Lower leg skin (tissue), 4 donors: ENCODE measurements at regions not wholly inside any gene's neighbourhood (a gene's known extent, or its start where the extent isn't known, plus 50 kb on each side); places are given as distances from the start of the nearest gene placed in this dataset.

Experiments
- DNase-seq, 2 donors: peaks; one replicate each; pipeline ENCODE4 v3.0.0-alpha.2; 2019; ENCODE audit warnings: low spot score in 2 of 2
- H3K4me3 ChIP-seq: fragments of 200-600 bp; sonication (generic); 2 replicates; pipeline ENCODE4 v1.5.1; 2017; ENCODE audit warnings: mild to moderate bottlenecking, low read depth; ENCODE audit not compliant: poor library complexity, severe bottlenecking
- CTCF ChIP-seq, 3 donors: fragments of 450-650 bp; IDR thresholded peaks; one replicate each; pipeline ENCODE4 v1.5.1; 2016; ENCODE audit warnings: antibody characterized with exemption in 3 of 3, mild to moderate bottlenecking in 3 of 3, moderate library complexity in 2 of 3
- POLR2A ChIP-seq, 2 donors: fragments of 450-650 bp; IDR thresholded peaks; one replicate each; pipeline ENCODE4 v1.6.1; 2016 to 2017; ENCODE audit warnings: antibody characterized with exemption in 2 of 2, mild to moderate bottlenecking in 1 of 2, moderate library complexity in 1 of 2
- WGBS, 2 donors: methylation state at CpG; one replicate each; pipeline ENCODE4 v1.1.5; 2018; 5-methylcytosine and 5-hydroxymethylcytosine counted together
- intact Hi-C: fragments of 100-400 bp; cut with DNase I; formaldehyde crosslinking; loops from one replicate; pipeline ENCODE4 v1.15.0; 2023; ENCODE audit warnings: low total_unique reads

DNA sequence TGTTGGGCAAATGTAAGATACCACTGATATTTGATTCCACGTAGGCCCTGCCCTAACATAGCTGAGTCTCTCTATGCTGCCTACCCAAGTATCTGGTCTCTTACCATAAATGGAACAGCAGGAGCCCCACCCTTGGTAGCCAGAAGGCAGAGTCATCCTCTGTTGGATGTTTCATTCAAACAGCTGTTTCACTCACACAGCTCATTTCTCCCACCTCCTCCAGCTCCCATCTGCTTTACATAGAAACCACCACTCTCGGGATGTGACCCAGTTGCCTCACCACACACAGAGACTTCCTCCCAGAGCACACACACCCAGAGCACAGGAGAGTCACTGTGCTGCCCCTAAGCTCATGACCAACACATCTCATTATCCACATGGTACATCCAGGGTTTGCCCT, 165.3 kb downstream of the TMEM167A start:
- TF ChIP-seq POLR2A (IDR thresholded peaks at IDR 0.05): no peak
- no peak for TF ChIP-seq CTCF (IDR thresholded peaks at IDR 0.05)
- intact Hi-C loops: no loop called here
- no peak overlapping the region for H3K4me3 ChIP-seq
- DNase-seq: no peak
- 32 to 74% methylated on average over 2 of the region's 2 CpGs for WGBS, 2 donors

GRCh38 chr5:82910905-82911304, 166.3 kb downstream of the TMEM167A start:
- no peak for DNase-seq
- intact Hi-C loops: no loop called here

GRCh38 chr5:82910491-82910890, 166.7 kb downstream of the TMEM167A start:
- intact Hi-C loops: no loop called here
- 76 to 92% methylated on average over 2 of the region's 2 CpGs for WGBS, 2 donors
- no peak overlapping the region for H3K4me3 ChIP-seq
- TF ChIP-seq CTCF (IDR thresholded peaks at IDR 0.05) (no peak), POLR2A (IDR thresholded peaks at IDR 0.05) (no peak)
- no peak for DNase-seq

More at GRCh38 chr5:82910905-82911304, 166.3 kb downstream of the TMEM167A start:
- no peak overlapping the region for H3K4me3 ChIP-seq
- TF ChIP-seq POLR2A (IDR thresholded peaks at IDR 0.05) (no peak), CTCF (IDR thresholded peaks at IDR 0.05) (no peak)

DNA sequence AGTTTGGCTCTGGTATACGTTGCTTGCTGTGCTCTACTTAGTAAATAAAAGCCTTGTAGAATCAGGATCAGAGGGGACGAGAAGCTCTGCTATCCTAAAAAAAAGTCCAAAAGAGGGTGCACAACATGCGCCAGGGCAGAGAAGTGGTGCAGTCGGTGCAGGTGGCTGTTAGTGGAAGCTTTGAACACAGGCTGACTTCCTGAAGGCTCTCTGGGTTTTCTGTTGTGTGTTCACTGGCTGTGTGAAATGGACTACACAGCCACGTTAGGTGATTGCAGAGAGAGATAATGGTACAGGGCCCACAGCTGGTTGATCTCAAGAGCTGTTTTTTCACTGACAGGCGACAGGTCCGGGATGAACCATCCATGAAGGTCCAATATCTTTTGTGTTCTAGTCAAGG, 167.4 kb downstream of the TMEM167A start:
- no peak for TF ChIP-seq POLR2A (IDR thresholded peaks at IDR 0.05)
- H3K4me3 ChIP-seq: no peak overlapping the region
- intact Hi-C loops: no loop called here
- WGBS, 2 donors: 69 to 79% methylated on average over 7 of the region's 7 CpGs
- DNase-seq: no peak

- TF ChIP-seq CTCF (IDR thresholded peaks at IDR 0.05): no peak
- H3K4me3 ChIP-seq: no peak overlapping the region
- DNase-seq: no peak
- intact Hi-C loops: no loop called here
- WGBS, 2 donors: 37 to 38% methylated on average over 2 of the region's 2 CpGs
Measured at GRCh38 chr5:82905986-82906385, 171.2 kb downstream of the TMEM167A start.

DNA sequence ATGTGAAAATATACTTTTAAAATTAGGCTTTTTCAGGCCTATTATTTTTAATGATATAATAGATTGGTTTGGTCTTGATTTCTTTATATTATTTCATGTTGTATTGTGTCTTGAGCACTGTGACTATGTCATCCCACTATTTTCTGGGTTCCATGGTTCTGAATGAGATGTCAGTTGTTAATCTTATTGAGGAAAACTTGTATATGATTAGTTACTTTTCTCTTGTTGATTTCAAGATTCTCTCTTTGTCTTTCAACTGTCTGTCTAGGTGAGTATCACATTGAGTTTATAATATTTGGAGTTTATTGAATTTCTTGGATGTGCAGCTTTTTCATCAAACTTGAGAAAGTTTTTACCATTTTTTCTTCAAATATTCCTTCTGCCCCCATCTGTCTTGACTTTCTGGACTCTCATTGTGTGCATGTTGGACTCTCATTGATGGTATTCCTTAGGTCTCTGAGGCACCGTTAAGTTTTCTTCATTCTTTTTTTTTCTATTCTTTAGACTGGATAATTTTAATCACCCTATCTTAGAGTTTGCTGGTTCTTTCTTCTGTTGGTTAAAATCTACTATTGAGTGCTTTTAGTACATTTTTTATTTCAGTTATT, 175.8 kb downstream of the TMEM167A start:
- 95% methylated on average over 1 of the region's 1 CpG for WGBS, 2 donors
- no peak for DNase-seq
- no peak for TF ChIP-seq CTCF (IDR thresholded peaks at IDR 0.05)
- no peak for TF ChIP-seq POLR2A (IDR thresholded peaks at IDR 0.05)
- no peak overlapping the region for H3K4me3 ChIP-seq
- intact Hi-C loops: no loop called here
